Stomach (tissue), 8 donors: ENCODE measurements at regions not wholly inside any gene's neighbourhood (a gene's known extent, or its start where the extent isn't known, plus 50 kb on each side); places are given as distances from the start of the nearest gene placed in this dataset.
A peak's percentile ranks its signal among the peaks of the same experiment; 100 is the strongest.

Experiments used
- DNase-seq, 2 donors: peaks; one replicate each; pipeline versions ENCODE4 v3.0.0 to v3.0.0-alpha.2; 2013 to 2019
- H3K27ac ChIP-seq, 5 donors: fragments of 200-600 bp in 4 of 5; sonication (generic) in 4 of 5; one replicate each; pipeline ENCODE4 v1.5.1; 2013 to 2019; ENCODE audit warnings: mild to moderate bottlenecking in 1 of 5, moderate library complexity in 1 of 5
- H3K27me3 ChIP-seq, 3 donors: fragments of 200-600 bp; sonication (generic); one replicate each; pipeline ENCODE4 v1.5.1; 2017 to 2019; ENCODE audit warnings: mixed run types in 1 of 3
- H3K36me3 ChIP-seq, 4 donors: fragments of 200-600 bp; sonication (generic); 1 replicate in 3 of 4; 2 replicates in 1 of 4; pipeline ENCODE4 v1.5.1; 2016 to 2019
- H3K4me1 ChIP-seq, 4 donors: fragments of 200-600 bp; sonication (generic); one replicate each; pipeline ENCODE4 v1.5.1; 2016 to 2019
- H3K4me3 ChIP-seq, 4 donors: fragments of 200-600 bp; sonication (generic) in 3 of 4; one replicate each; pipeline ENCODE4 v1.5.1; 2016 to 2019; ENCODE audit warnings: mild to moderate bottlenecking in 1 of 4
- H3K9me3 ChIP-seq, 4 donors: fragments of 200-600 bp; sonication (generic); one replicate each; pipeline ENCODE4 v1.5.1; 2016 to 2019
- EP300 ChIP-seq: sonication (generic); formaldehyde crosslinking; IDR thresholded peaks from one replicate; pipeline ENCODE4 v1.6.1; 2017; ENCODE audit warnings: antibody characterized with exemption
- POLR2A ChIP-seq, 4 donors: fragments of 450-650 bp; IDR thresholded peaks; one replicate each; pipeline ENCODE4 v1.6.1; 2016; ENCODE audit warnings: antibody characterized with exemption in 4 of 4, control low read depth in 2 of 4, mild to moderate bottlenecking in 1 of 4, moderate library complexity in 1 of 4
- POLR2AphosphoS5 ChIP-seq, 3 donors: sonication (generic); formaldehyde crosslinking; IDR thresholded peaks; one replicate each; pipeline ENCODE4 v1.6.1; 2016; ENCODE audit warnings: antibody characterized with exemption in 3 of 3
- WGBS, 5 donors: extraction: QIAGEN DNeasy Blood & Tissue Kit in 3 of 5; methylation state at CpG; one replicate each; pipeline versions ENCODE4 v1.1.5 to v1.1.7; 2013 to 2018; 5-methylcytosine and 5-hydroxymethylcytosine counted together
- intact Hi-C: fragments of 100-400 bp; cut with DNase I; formaldehyde crosslinking; loops from one replicate; pipeline ENCODE4 v1.15.1; 2023; ENCODE audit warnings: low total_unique reads
- TF ChIP-seq, protein P1 (sequence below), 7 experiments: fragments of 450-650 bp in 4 of 7; fragments of 200-600 bp in 3 of 7; sonication (generic) in 3 of 7; IDR thresholded peaks; one replicate each; pipeline ENCODE4 v1.5.1; 2016 to 2019; ENCODE audit warnings: antibody characterized with exemption in 7 of 7, control low read depth in 2 of 7, mild to moderate bottlenecking in 1 of 7
- donor health status: healthy with polysubstance abuse.
- donor health status: Bipolar disorder and iron deficiency.
- donor health status: healthy.

DNA sequence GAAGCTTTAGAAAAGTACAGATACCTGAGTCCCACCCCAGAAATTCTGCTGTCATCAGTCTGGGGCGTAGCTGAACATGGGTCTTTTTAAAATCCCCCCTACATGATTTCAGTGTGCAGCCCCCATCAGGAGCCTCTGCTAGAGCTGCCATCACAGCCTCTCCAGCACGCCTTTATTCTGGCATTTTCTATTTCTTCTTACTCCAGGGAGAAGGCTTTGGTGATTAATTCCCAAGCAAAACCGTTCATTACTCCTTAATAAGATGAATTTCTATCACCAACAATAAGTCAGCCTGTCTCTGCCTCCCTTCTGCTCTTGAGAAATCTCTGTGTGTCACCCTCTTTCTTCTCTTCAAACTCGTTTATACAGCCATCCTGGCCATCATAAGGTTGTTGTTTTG lies 160.3 kb downstream of the KATNAL1 start:
- DNase-seq = no peak
- H3K27ac ChIP-seq = peak overlapping the region in 1 of 5 donors; percentile 3
- H3K4me3 ChIP-seq = no peak overlapping the region
- peaks cover 12 to 21% (median 16%) of the 10 kb centered on the region in 4 donors for H3K4me1 ChIP-seq
- H3K9me3 ChIP-seq = no peaks in the 10 kb centered on the region
- intact Hi-C loops = loop anchor here (10.0 kb wide), 1 partner anchor 658 kb away; no protein-coding TSS in a partner anchor
- no peaks in the 10 kb centered on the region for H3K27me3 ChIP-seq
- TF ChIP-seq, protein P1, sequence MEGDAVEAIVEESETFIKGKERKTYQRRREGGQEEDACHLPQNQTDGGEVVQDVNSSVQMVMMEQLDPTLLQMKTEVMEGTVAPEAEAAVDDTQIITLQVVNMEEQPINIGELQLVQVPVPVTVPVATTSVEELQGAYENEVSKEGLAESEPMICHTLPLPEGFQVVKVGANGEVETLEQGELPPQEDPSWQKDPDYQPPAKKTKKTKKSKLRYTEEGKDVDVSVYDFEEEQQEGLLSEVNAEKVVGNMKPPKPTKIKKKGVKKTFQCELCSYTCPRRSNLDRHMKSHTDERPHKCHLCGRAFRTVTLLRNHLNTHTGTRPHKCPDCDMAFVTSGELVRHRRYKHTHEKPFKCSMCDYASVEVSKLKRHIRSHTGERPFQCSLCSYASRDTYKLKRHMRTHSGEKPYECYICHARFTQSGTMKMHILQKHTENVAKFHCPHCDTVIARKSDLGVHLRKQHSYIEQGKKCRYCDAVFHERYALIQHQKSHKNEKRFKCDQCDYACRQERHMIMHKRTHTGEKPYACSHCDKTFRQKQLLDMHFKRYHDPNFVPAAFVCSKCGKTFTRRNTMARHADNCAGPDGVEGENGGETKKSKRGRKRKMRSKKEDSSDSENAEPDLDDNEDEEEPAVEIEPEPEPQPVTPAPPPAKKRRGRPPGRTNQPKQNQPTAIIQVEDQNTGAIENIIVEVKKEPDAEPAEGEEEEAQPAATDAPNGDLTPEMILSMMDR (IDR thresholded peaks at IDR 0.05) = no peak
- TF ChIP-seq EP300 = no peak
- TF ChIP-seq POLR2A (IDR thresholded peaks at IDR 0.05) = no peak
- no peak for TF ChIP-seq POLR2AphosphoS5 (IDR thresholded peaks at IDR 0.05)
- no peaks in the 10 kb centered on the region for H3K36me3 ChIP-seq
- 74 to 80% (median 80%) methylated on average over 4 of the region's 4 CpGs for WGBS, 5 donors

DNA sequence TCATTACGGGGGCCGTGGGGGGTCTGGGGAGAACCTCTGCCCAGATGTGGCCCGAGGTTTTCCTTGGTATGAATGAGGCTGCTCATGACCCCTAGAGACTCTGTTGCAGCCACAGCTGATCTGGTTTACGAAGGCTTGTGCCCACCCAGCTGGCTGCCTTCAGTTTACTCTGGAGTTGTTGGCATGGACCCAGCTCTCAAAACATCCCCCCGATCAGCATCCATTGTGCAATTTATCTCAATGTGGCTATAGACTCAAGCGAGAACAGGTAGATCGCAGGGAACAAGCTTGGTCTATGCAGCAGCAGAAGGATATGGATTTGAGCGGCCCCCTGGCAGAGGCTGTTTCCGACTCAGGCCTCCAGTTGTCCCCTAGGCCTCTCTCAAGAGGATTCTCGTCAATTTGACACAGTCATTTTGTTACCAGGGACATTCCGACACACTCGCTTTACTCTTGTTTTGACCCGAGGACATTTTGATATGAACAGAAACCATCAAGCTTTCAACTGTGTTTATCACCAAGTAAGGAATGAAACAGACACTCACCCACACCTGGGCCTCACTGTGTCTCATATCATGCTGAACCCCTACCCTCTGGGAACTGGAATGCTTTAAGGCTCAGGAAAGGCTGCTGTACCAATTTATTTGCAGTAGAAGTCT lies 161.5 kb downstream of the KATNAL1 start:
- Histone ChIP-seq H3K9me3 (no peaks in the 10 kb centered on the region), H3K4me3 (no peak overlapping the region), H3K36me3 (no peaks in the 10 kb centered on the region), H3K27ac (no peak overlapping the region), H3K4me1 (peaks cover 12 to 22% (median 19%) of the 10 kb centered on the region in 4 donors), H3K27me3 (no peaks in the 10 kb centered on the region)
- TF ChIP-seq, protein P1 (IDR thresholded peaks at IDR 0.05) = no peak
- no peak for TF ChIP-seq POLR2AphosphoS5 (IDR thresholded peaks at IDR 0.05)
- no peak for TF ChIP-seq EP300
- TF ChIP-seq POLR2A (IDR thresholded peaks at IDR 0.05) = no peak
- no peak for DNase-seq
- intact Hi-C loops = loop anchor here (10.0 kb wide), 1 partner anchor 659 kb away; no protein-coding TSS in a partner anchor
- 74 to 88% (median 79%) methylated on average over 13 of the region's 13 CpGs for WGBS, 5 donors

DNA sequence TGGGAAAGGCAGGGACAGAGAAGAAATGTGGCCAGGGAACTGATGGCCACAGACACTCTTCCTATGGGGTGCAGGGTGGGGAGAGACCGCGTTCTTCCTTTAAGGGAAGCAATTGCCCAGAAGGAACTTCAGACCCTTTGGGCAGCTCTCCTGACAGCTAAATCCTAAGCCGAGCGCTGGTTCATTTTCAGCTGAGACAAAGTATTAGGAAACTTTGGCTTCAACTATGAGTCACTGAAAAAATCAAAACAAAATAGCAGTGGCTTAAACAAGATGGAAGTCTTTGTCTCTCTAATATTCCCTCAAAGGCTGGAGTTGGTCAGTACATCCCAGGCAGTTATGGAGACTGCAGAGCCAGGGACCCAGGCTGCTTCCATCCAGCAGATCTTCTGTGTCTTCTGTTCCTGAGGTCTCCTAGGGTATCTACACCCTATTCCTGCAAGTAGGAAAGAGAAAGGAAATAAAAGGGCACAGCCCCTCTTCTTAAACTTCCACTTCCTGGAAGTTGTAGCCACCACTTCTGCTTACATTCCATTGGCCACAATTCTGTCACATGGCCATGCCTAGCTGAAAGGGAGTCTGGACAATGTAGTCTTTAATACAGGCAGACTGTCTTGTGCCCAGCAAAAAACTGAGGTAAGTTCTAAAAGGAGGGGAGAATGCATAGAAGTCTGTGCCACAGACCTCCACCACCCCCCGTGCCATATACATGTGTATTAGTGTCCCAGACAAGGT lies 163.5 kb downstream of the KATNAL1 start:
- H3K9me3 ChIP-seq = no peaks in the 10 kb centered on the region
- intact Hi-C loops = loop anchor here (10.0 kb wide), 1 partner anchor 661 kb away; no protein-coding TSS in a partner anchor
- H3K36me3 ChIP-seq = no peaks in the 10 kb centered on the region
- peak overlapping the region in 4 of 5 donors; percentile 57 to 81 (median 72) for H3K27ac ChIP-seq
- TF ChIP-seq POLR2AphosphoS5 (IDR thresholded peaks at IDR 0.05) (no peak), EP300 (no peak), POLR2A (IDR thresholded peaks at IDR 0.05) (no peak)
- TF ChIP-seq, protein P1 (IDR thresholded peaks at IDR 0.05) = no peak
- peaks cover 0 to 5% (median 0%) of the 10 kb centered on the region in 3 donors for H3K27me3 ChIP-seq
- H3K4me3 ChIP-seq = no peak overlapping the region
- peaks cover 12 to 22% (median 19%) of the 10 kb centered on the region in 4 donors for H3K4me1 ChIP-seq
- no peak for DNase-seq
- 72 to 88% (median 85%) methylated on average over 5 of the region's 5 CpGs for WGBS, 5 donors

DNA sequence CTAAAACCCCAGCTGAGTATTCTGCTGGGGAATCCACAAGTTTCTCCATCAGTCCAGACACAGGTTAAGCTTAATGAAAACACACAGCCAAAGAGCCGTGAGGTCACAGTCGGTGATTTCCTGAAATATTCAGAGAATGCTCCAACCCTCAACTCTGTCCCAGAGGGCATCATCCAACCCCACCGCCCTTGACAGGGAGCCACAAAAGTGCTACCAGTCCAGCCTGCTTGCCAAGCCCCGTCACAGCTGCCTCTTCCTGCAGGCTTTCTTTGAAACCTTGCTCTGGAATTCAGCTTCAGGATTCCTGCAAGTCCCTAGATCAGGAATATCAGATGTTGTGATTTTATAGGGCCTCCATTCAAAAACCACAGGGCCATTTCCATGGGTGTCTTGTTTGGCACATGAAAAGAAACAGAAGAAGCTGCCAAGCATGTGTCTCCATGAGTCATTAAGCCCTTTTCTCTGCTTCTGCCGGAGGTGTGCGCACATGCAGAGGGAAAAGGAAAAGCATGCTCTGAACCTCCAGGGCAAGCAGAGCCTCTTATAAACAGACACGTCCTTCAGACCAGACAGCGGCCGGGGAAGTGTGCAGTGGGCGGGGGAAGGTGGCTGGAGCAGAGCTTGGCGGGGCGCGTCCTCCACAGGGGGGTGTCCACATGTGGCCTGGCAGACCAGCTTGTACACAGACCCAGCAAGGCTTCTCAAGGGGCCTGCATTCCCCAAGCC lies 164.7 kb downstream of the KATNAL1 start:
- 31 to 39% (median 35%) methylated on average over 12 to 13 of the region's 13 CpGs for WGBS, 5 donors
- peak in 1 of 2 donors; percentile 56 for DNase-seq
- Histone ChIP-seq H3K27me3 (peaks cover 0 to 5% (median 0%) of the 10 kb centered on the region in 3 donors), H3K36me3 (no peaks in the 10 kb centered on the region), H3K27ac (peak overlapping the region in 4 of 5 donors; percentile 57 to 81 (median 72)), H3K9me3 (no peaks in the 10 kb centered on the region), H3K4me1 (peaks cover 12 to 22% (median 19%) of the 10 kb centered on the region in 4 donors), H3K4me3 (no peak overlapping the region)
- intact Hi-C loops = loop anchor here (10.0 kb wide), 1 partner anchor 662 kb away; no protein-coding TSS in a partner anchor
- TF ChIP-seq POLR2AphosphoS5 (IDR thresholded peaks at IDR 0.05) = peak in 1 of 3 donors; percentile 73
- TF ChIP-seq, protein P1 (IDR thresholded peaks at IDR 0.05) = no peak
- no peak for TF ChIP-seq EP300
